NT2/D1 (cell line): ENCODE measurements at regions not wholly inside any gene's neighbourhood (a gene's known extent, or its start where the extent isn't known, plus 50 kb on each side); places are given as distances from the start of the nearest gene placed in this dataset.
"Not testable (repeated sequence)": the region's sequence is repeated elsewhere in the genome, so short reads cannot be mapped to it uniquely, and the experiment has no call there.

Experiments used
- DNase-seq: peaks from one replicate; pipeline ENCODE4 v3.0.0-alpha.2; 2011; ENCODE audit warnings: low read depth, low spot score
- H3K27me3 ChIP-seq: 2 replicates; pipeline ENCODE4 v1.6.0; 2011; ENCODE audit warnings: mild to moderate bottlenecking; ENCODE audit not compliant: insufficient read length, insufficient read depth
- H3K36me3 ChIP-seq: 2 replicates; pipeline ENCODE4 v1.6.1; 2011; ENCODE audit warnings: mild to moderate bottlenecking, low read length, mixed read lengths; ENCODE audit not compliant: insufficient read depth, insufficient read length
- H3K4me1 ChIP-seq: 2 replicates; pipeline ENCODE4 v1.5.1; 2011; ENCODE audit not compliant: insufficient read depth, insufficient read length
- H3K4me3 ChIP-seq: 2 replicates; pipeline ENCODE4 v1.5.1; 2011; ENCODE audit warnings: low read depth; ENCODE audit not compliant: insufficient read length
- H3K9ac ChIP-seq: 2 replicates; pipeline ENCODE4 v1.6.0; 2011; ENCODE audit warnings: low read depth; ENCODE audit not compliant: insufficient read length
- H3K9me3 ChIP-seq: 2 replicates; pipeline ENCODE4 v1.5.1; 2011; ENCODE audit warnings: mild to moderate bottlenecking, low read length; ENCODE audit not compliant: insufficient read depth
- SUZ12 ChIP-seq: IDR thresholded peaks from 2 replicates; pipeline ENCODE4 v1.6.1; 2011; ENCODE audit not compliant: insufficient read length, insufficient read depth; ENCODE audit errors: extremely low read depth
- YY1 ChIP-seq: IDR thresholded peaks from 2 replicates; pipeline ENCODE4 v1.6.1; 2011; ENCODE audit not compliant: insufficient read length, insufficient read depth
- ZNF274 ChIP-seq: IDR thresholded peaks from 2 replicates; pipeline ENCODE4 v1.6.1; 2011; ENCODE audit warnings: mild to moderate bottlenecking, low read depth, low read length

DNA sequence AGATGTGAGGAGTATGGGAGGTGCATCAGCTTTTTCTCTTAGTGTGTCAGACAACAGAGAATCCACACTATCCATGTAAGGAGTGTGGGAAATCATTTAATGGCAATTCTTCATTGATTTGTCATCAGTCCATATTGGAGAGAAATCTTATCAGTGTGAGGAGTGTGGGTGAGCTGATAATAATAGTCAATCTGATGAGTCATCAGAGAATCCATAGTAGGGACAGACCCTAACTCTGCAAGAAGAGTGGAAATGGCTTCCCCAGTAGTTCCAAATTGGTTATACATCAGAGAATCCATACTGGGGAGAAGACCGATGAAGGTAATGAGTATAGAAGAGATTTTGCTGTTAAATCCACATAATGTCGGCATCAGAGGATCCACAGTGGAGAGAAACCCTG lies 150.5 kb upstream of the THUMPD2 start:
- Histone ChIP-seq H3K4me3 (no peak overlapping the region), H3K4me1 (no peaks in the 10 kb centered on the region), H3K36me3 (no peaks in the 10 kb centered on the region), H3K27me3 (no peaks in the 10 kb centered on the region), H3K9ac (no peak overlapping the region), H3K9me3 (no peaks in the 10 kb centered on the region)
- TF ChIP-seq ZNF274 (no peak), YY1 (no peak), SUZ12 (no peak)
- no peak for DNase-seq

DNA sequence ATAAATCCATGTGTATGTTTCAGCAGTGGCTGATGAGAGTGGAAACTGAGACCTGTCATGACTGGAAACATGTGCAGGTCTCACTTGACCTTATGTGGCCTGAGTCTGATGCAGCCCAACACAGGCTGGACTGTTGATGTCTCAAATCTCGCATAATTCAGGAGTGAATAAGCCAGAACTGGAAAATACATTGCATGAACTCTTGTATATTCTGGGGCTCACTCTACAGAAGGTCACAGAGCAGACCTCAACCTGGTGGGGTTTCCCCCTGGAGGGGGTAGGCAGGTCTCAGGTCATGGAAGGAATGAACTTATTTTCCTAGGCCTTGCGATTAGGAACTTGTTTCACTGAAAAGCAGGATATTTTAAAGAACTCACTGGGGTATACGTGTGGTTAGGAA lies 146.3 kb upstream of the THUMPD2 start:
- Histone ChIP-seq H3K27me3 (no peaks in the 10 kb centered on the region), H3K36me3 (no peaks in the 10 kb centered on the region), H3K4me3 (no peak overlapping the region), H3K9me3 (no peaks in the 10 kb centered on the region), H3K9ac (no peak overlapping the region), H3K4me1 (no peaks in the 10 kb centered on the region)
- TF ChIP-seq YY1, result no peak
- TF ChIP-seq ZNF274, result no peak
- TF ChIP-seq SUZ12, result no peak
- no peak for DNase-seq

DNA sequence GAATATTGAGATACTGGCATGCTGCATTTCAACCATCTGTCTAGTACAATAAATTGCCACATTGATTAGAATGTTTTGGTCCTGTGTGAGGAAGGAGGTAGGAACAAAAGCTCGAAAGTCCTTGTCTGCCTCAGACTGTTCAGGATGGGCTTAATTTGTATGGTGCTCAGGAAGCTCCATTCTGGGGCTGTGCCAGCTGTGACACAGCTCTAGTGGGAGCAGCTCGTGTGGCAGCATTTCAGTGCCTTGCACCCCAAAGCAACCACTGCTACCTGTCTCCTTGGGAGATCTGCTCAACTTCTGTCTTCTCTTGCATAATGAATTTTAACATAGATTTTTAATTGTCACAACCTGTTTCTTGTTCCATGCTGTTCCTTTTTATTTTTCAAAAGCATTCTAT lies 144.4 kb upstream of the THUMPD2 start:
- H3K4me1 ChIP-seq, result peaks cover 3% of the 10 kb centered on the region
- no peak overlapping the region for H3K4me3 ChIP-seq
- H3K9me3 ChIP-seq, result no peaks in the 10 kb centered on the region
- no peaks in the 10 kb centered on the region for H3K36me3 ChIP-seq
- DNase-seq, result no peak
- no peak for TF ChIP-seq YY1
- TF ChIP-seq SUZ12, result no peak
- no peak for TF ChIP-seq ZNF274
- no peak overlapping the region for H3K9ac ChIP-seq
- no peaks in the 10 kb centered on the region for H3K27me3 ChIP-seq

DNA sequence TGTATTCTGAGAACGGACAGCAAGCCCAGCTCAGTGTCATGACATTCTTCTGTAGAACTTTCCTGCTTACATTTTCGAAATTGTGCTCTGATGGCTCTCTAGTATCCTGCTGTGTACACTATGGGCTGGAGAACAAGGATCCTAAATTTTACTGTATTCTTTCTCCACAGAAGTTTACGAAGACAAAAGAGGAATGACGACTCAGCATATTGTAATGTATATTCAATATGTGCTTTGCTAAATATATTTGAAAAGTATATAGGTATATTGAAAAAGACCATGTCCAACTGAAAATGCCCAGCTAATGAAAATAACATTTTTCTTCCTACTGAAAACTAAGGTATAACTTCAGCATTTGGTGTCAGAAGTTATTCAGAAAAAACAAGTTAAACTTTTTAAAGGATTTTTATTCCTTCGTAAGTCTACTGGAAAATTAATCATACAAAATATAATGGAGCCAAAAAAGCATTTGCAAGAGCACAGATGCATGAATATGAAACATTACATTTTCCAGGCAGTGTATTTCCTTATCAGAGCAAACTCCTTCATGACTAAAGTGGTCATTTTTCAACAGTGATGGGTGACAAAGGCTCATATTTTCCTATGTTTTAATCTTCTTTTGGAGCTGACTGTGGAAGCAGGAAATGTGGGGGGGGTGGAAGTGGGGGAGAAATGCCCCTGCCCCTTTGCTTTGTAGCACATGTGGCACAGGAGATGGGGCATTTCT lies 143.8 kb upstream of the THUMPD2 start:
- H3K27me3 ChIP-seq, result no peaks in the 10 kb centered on the region
- no peak overlapping the region for H3K9ac ChIP-seq
- no peak overlapping the region for H3K4me3 ChIP-seq
- TF ChIP-seq SUZ12 (no peak), ZNF274 (no peak), YY1 (no peak)
- H3K36me3 ChIP-seq, result no peaks in the 10 kb centered on the region
- H3K4me1 ChIP-seq, result peaks cover 3% of the 10 kb centered on the region
- no peaks in the 10 kb centered on the region for H3K9me3 ChIP-seq
- no peak for DNase-seq

DNA sequence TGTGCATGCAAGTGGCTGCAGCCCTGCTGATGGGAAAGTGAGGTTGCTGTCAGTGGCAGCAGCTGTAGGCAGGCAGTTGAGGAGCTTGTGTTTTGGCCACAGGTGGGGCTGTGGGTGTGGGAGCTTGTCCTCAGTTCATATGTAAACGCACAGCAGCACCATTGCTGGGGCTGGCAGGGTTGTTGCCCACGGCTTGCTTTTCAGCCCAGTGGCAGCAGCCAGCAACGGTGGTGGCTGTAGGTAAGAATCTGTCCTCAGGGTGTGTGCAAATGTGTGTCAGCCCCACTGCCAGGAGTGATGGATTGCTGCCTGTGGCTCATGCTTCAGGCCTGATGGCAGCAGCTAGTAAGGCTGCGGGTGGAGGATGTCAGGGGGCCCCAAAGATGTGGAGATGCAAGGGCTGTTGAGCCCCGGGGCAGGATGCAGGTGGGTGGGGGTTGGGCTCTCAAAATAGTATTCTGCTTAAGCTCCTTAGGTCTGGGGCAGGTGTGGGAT lies 141.3 kb upstream of the THUMPD2 start:
- H3K4me3 ChIP-seq, result no peak overlapping the region
- H3K9ac ChIP-seq, result no peak overlapping the region
- H3K36me3 ChIP-seq, result no peaks in the 10 kb centered on the region
- H3K4me1 ChIP-seq, result peaks cover 3% of the 10 kb centered on the region
- no peaks in the 10 kb centered on the region for H3K27me3 ChIP-seq
- no peak for DNase-seq
- no peak for TF ChIP-seq SUZ12
- TF ChIP-seq YY1, result no peak
- no peak for TF ChIP-seq ZNF274
- no peaks in the 10 kb centered on the region for H3K9me3 ChIP-seq

DNA sequence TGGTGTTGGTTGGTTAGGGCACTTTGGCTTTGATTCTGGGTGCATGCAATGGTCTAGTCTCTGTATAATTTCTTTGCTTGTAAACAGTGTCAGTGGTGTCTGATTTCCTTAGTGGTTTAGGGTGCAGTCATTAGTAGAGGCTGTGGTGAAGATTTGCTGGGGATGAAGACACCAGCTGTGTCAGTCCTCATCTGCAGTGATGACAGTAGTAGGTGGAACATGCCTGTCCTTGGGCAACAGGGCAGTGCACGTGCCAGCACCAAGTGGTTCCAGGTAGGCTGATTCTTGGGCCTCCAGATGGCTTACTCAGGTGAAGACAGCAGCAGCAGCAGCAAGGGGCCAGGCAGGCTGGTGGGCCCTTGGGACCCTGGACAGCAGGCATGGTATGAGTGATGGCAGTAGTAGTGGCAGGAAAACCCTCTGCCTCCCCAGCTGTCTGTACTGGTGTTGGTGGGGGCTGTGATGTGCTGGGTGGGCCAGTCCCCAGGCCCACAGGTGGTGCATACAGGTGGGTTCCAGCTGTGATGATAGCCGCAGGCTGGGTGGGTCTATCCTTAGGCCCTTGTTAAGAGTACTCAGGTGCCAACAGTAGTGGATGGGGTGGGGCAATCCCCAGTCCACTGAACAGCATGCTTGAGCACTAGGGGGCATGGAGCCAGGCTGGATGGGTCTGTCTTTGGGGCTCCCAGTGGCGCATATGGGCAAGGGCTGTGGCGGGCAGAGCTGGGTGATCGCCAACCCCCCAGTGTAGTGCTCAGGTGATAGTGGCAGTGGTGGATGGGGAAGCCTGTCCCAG lies 140.7 kb upstream of the THUMPD2 start:
- H3K4me1 ChIP-seq, result peaks cover 3% of the 10 kb centered on the region
- no peak overlapping the region for H3K4me3 ChIP-seq
- no peak overlapping the region for H3K9ac ChIP-seq

DNA sequence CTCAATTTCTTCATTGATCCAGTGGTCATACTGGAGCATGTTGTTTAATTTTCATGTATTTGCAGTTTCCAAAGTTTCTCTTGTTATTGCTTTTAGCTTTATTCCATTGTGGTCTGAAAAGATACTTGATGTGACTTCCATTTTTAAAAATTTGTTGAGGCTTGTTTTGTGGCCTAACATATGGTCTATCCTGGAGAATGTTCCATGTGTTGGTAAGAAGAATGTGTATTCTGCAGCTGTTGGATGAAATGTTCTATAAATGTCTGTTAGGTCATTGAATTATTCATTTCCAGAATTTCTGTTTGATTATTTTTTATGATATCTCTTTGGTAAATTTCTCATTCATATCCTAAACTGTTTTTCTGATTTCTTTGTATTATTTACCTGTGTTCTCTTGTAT lies 139.8 kb upstream of the THUMPD2 start:
- Histone ChIP-seq H3K9ac (no peak overlapping the region), H3K9me3 (no peaks in the 10 kb centered on the region), H3K4me3 (no peak overlapping the region), H3K4me1 (peaks cover 3% of the 10 kb centered on the region), H3K27me3 (no peaks in the 10 kb centered on the region), H3K36me3 (no peaks in the 10 kb centered on the region)
- DNase-seq, result no peak
- TF ChIP-seq YY1 (no peak), SUZ12 (no peak), ZNF274 (no peak)

More for the DNA sequence above, 140.7 kb upstream of the THUMPD2 start:
- Histone ChIP-seq H3K36me3 (no peaks in the 10 kb centered on the region), H3K27me3 (no peaks in the 10 kb centered on the region), H3K9me3 (no peaks in the 10 kb centered on the region)
- no peak for DNase-seq
- no peak for TF ChIP-seq SUZ12
- no peak for TF ChIP-seq YY1
- no peak for TF ChIP-seq ZNF274

DNA sequence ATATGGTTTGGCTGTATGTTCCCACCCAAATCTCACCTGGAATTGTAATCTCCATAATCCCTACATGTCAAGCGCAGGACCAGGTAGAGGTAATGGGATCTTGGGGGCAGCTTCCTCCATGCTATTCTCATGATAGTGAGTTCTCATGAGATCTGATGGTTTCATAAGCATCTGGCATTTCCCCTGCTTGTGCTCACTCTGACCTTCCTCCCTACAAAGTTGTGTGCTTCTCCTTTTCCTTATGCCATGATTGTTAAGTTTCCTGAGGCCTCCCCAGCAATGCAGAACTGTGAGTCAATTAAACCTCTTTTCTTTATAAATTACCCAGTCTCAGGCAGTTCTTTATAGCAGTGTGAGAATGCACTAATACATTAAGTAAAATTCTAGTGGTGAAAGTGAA lies 138.3 kb upstream of the THUMPD2 start:
- H3K4me1 ChIP-seq, result not testable (repeated sequence)

More for the DNA sequence above, 138.3 kb upstream of the THUMPD2 start:
- not testable (repeated sequence) for DNase-seq, H3K36me3 ChIP-seq, H3K27me3 ChIP-seq, H3K4me3 ChIP-seq, H3K9ac ChIP-seq, H3K9me3 ChIP-seq
